ENCODE measurements at regions not wholly inside any gene's neighbourhood (a gene's known extent, or its start where the extent isn't known, plus 50 kb on each side); places are given as distances from the start of the nearest gene placed in this dataset.

- Histone ChIP-seq H3K9me3 (ENCODE audit: insufficient read depth in 2 of 2, low read depth in 1 of 2, low read length in 1 of 2) (no peaks in the 10 kb centered on the region), H3K14ac (ENCODE audit: insufficient read length) (no peak overlapping the region), H2BK20ac (ENCODE audit: low read length) (no peak overlapping the region), H3K23ac (ENCODE audit: insufficient read length) (no peak overlapping the region), H2BK5ac (ENCODE audit: low read depth, low read length) (no peak overlapping the region), H4K91ac (replicated peaks; ENCODE audit: insufficient read length, low read length) (no peak overlapping the region), H2BK15ac (ENCODE audit: low read length) (no peak overlapping the region), H4K5ac (ENCODE audit: insufficient read length, low read depth, low read length) (no peak overlapping the region), H3K4me2 (ENCODE audit: insufficient read depth in 1 of 2, low read depth in 2 of 2, low read length in 2 of 2) (no peak overlapping the region), H3K23me2 (ENCODE audit: low read depth, low read length) (no peaks in the 10 kb centered on the region), H3K4me3 (ENCODE audit: extremely low read depth in 1 of 4, insufficient read depth in 2 of 4, low read depth in 3 of 4, low read length in 4 of 4) (no peak overlapping the region), H4K20me1 (replicated peaks in 1 of 2; ENCODE audit: control insufficient read depth in 1 of 2, insufficient read depth in 2 of 2, low read length in 2 of 2) (no peaks in the 10 kb centered on the region), H3K9ac (replicated peaks in 1 of 4; ENCODE audit: extremely low read depth in 1 of 4, low read depth in 3 of 4, low read length in 3 of 4) (no peak overlapping the region), H3K36me3 (ENCODE audit: control insufficient read depth in 2 of 4, insufficient read depth in 4 of 4, low read length in 3 of 4) (no peaks in the 10 kb centered on the region), H3K4ac (replicated peaks; ENCODE audit: insufficient read length, low read depth, low read length) (no peak overlapping the region), H3K79me1 (ENCODE audit: low read depth, low read length) (no peaks in the 10 kb centered on the region), H2BK120ac (replicated peaks; ENCODE audit: low read depth, low read length) (no peak overlapping the region), H3K79me2 (ENCODE audit: control insufficient read depth in 1 of 2, insufficient read depth in 2 of 2, low read length in 2 of 2) (no peaks in the 10 kb centered on the region), H2AFZ (ENCODE audit: low read length) (no peak overlapping the region), H3K56ac (replicated peaks; ENCODE audit: insufficient read length, low read depth, low read length) (no peak overlapping the region), H2BK12ac (ENCODE audit: low read depth, low read length) (no peak overlapping the region), H3K4me1 (replicated peaks in 1 of 4; ENCODE audit: control insufficient read depth in 3 of 4, insufficient read depth in 4 of 4, low read length in 3 of 4) (no peaks in the 10 kb centered on the region), H3K27ac (ENCODE audit: low read depth, low read length) (no peak overlapping the region), H4K8ac (ENCODE audit: extremely low read depth, insufficient read depth, low read length) (no peak overlapping the region), H3K18ac (ENCODE audit: extremely low read depth, low read length) (no peak overlapping the region), H3K27me3 (replicated peaks in 1 of 4; ENCODE audit: control insufficient read depth in 3 of 4, extremely low read depth in 1 of 4, insufficient read depth in 3 of 4, low read length in 3 of 4) (no peaks in the 10 kb centered on the region), H2AK5ac (ENCODE audit: low read depth, low read length) (no peak overlapping the region)
- FAIRE-seq (no peak), DNase-seq (ENCODE audit: low read depth in 1 of 2, low spot score in 2 of 2) (no peak)
- ChIA-PET POLR2A (ENCODE audit: partially characterized antibody) (no interaction called here), CTCF (ENCODE audit: partially characterized antibody) (interaction anchor here (0.6 to 1.1 kb wide), 3 partner anchors 30 to 579 kb away, joined by 3 read pairs; no protein-coding TSS in a partner anchor)
- no peak for TF ChIP-seq KDM4A (IDR thresholded peaks at IDR 0.05; ENCODE audit: low read depth, low read length, severe bottlenecking)
- TF ChIP-seq ATF2 (IDR thresholded peaks at IDR 0.05; ENCODE audit: low read length) = no peak
- no peak for TF ChIP-seq KDM5A (IDR thresholded peaks at IDR 0.05; ENCODE audit: low read length)
- TF ChIP-seq CBX8 (IDR thresholded peaks at IDR 0.05; ENCODE audit: borderline replicate concordance, low read depth, low read length) = no peak
- WGBS, 2 experiments (ENCODE audit: extremely low coverage in 1 of 2, insufficient coverage in 1 of 2, insufficient read length in 1 of 2, insufficient replicate concordance in 2 of 2, low coverage in 1 of 2, low lambda C conversion rate in 2 of 2, missing lambda C conversion rate in 1 of 2) = 50% methylated on average over 2 of the region's 2 CpGs; no CpG with 5 or more reads in 1 of the 2 experiments
These were observed 434.4 kb upstream of the ACTBL2 start for GRCh38 chr5:57917004-57917403.

Data from H1 (cell line).